ENCODE measurements at regions not wholly inside any gene's neighbourhood (a gene's known extent, or its start where the extent isn't known, plus 50 kb on each side); places are given as distances from the start of the nearest gene placed in this dataset.
"Not testable (repeated sequence)": the region's sequence is repeated elsewhere in the genome, so short reads cannot be mapped to it uniquely, and the experiment has no call there.

DNA sequence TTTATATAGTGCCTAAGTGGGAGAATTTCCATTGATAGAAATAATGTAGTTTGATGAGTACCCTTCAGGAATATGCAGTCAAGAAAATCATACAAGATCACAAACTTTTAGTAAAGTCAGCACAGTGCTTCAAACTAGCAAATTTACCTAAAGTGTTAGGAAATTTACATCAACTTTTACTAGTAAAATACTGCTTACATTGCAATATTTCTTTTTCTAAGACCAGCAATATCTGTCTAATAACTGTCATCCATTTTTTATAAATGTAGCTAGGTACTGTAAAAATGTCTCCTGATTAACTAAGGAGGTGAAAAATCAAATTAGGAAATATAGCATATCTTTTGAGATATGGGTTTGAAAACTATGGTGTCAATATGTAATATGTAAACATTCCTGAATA, 405.4 kb downstream of the MDFIC start:
- TF ChIP-seq EP300 (IDR thresholded peaks at IDR 0.05): no peak
- no peak for TF ChIP-seq CTCF (IDR thresholded peaks at IDR 0.05)
- no peak for TF ChIP-seq POLR2A (IDR thresholded peaks at IDR 0.05)
- Histone ChIP-seq H3K9me3 (no peaks in the 10 kb centered on the region), H3K27ac (no peak overlapping the region), H3K27me3 (no peaks in the 10 kb centered on the region), H3K36me3 (no peaks in the 10 kb centered on the region), H3K4me1 (ENCODE audit: insufficient read depth) (no peaks in the 10 kb centered on the region), H3K4me3 (no peak overlapping the region)
- intact Hi-C loops (cut with DNase I): no loop called here
- no peak for DNase-seq

DNA sequence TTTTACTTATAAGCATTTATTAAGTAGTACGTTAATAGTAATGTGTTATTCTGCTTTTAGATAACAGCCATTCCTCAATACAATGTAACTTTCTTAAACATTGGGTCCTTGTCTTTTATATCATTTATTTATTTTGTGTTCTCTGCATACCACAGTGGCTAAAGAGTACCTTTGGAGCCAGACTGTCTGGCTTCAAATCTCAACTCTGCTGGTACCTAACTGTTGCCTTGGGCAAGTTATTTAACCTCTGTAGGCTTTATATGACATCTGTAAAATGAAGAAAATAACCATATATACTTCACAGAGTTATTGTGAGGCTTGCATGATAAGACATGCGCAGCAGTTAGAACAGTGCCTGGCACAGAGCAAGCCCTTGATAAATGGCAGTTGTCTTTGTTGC, 397.6 kb downstream of the MDFIC start:
- Histone ChIP-seq H3K27me3 (no peaks in the 10 kb centered on the region), H3K36me3 (no peaks in the 10 kb centered on the region), H3K9me3 (no peaks in the 10 kb centered on the region), H3K27ac (no peak overlapping the region), H3K4me1 (ENCODE audit: insufficient read depth) (no peaks in the 10 kb centered on the region), H3K4me3 (no peak overlapping the region)
- TF ChIP-seq POLR2A (IDR thresholded peaks at IDR 0.05) (no peak), EP300 (IDR thresholded peaks at IDR 0.05) (no peak), CTCF (IDR thresholded peaks at IDR 0.05) (no peak)
- intact Hi-C loops (cut with DNase I): no loop called here
- DNase-seq: no peak
- WGBS, 3 donors: 82 to 83% (median 83%) methylated on average over 2 of the region's 2 CpGs

GRCh38 chr7:115310316-115310715, 388.4 kb downstream of the MDFIC start:
- not testable (repeated sequence) for H3K4me3 ChIP-seq; H3K9me3 ChIP-seq; H3K27me3 ChIP-seq; H3K27ac ChIP-seq; DNase-seq; H3K36me3 ChIP-seq; H3K4me1 ChIP-seq (ENCODE audit: insufficient read depth)
- WGBS, 3 donors: 82 to 95% (median 88%) methylated on average over 2 of the region's 2 CpGs
- intact Hi-C loops (cut with DNase I): loop anchor here in 1 of 4 donors (5.0 kb wide), 1 partner anchor 477 kb away; no protein-coding TSS in a partner anchor

- 52 to 64% (median 58%) methylated on average over 2 of the region's 2 CpGs for WGBS, 3 donors
- TF ChIP-seq POLR2A (IDR thresholded peaks at IDR 0.05) (no peak), CTCF (IDR thresholded peaks at IDR 0.05) (no peak), EP300 (IDR thresholded peaks at IDR 0.05) (no peak)
- intact Hi-C loops (cut with DNase I): no loop called here
Observed at GRCh38 chr7:115306586-115306985, 384.7 kb downstream of the MDFIC start.

GRCh38 chr7:115300231-115300870, 378.5 kb downstream of the MDFIC start:
- H3K36me3 ChIP-seq: no peaks in the 10 kb centered on the region
- 13 to 23% (median 22%) methylated on average over 1 of the region's 1 CpG for WGBS, 3 donors
- no peak overlapping the region for H3K4me3 ChIP-seq
- intact Hi-C loops (cut with DNase I): no loop called here
- no peak for TF ChIP-seq CTCF (IDR thresholded peaks at IDR 0.05)
- no peak for TF ChIP-seq EP300 (IDR thresholded peaks at IDR 0.05)
- no peak for TF ChIP-seq POLR2A (IDR thresholded peaks at IDR 0.05)
- H3K27me3 ChIP-seq: no peaks in the 10 kb centered on the region
- no peaks in the 10 kb centered on the region for H3K4me1 ChIP-seq (ENCODE audit: insufficient read depth)
- no peak overlapping the region for H3K27ac ChIP-seq
- H3K9me3 ChIP-seq: no peaks in the 10 kb centered on the region
- DNase-seq: no peak

More at GRCh38 chr7:115306586-115306985, 384.7 kb downstream of the MDFIC start:
- Histone ChIP-seq H3K36me3 (no peaks in the 10 kb centered on the region), H3K9me3 (no peaks in the 10 kb centered on the region), H3K27ac (no peak overlapping the region), H3K27me3 (no peaks in the 10 kb centered on the region), H3K4me1 (ENCODE audit: insufficient read depth) (no peaks in the 10 kb centered on the region), H3K4me3 (no peak overlapping the region)
- DNase-seq: no peak

Data from ovary (tissue), 7 donors.